ENCODE measurements at regions not wholly inside any gene's neighbourhood (a gene's known extent, or its start where the extent isn't known, plus 50 kb on each side); places are given as distances from the start of the nearest gene placed in this dataset.
"Not testable (repeated sequence)": the region's sequence is repeated elsewhere in the genome, so short reads cannot be mapped to it uniquely, and the experiment has no call there.

GRCh38 chr12:116374207-116374606 lies 96.7 kb upstream of the MED13L start:
- no peak overlapping the region for H3K27ac Mint-ChIP-seq (ENCODE audit: unreplicated experiment)
- TF ChIP-seq, protein P1, sequence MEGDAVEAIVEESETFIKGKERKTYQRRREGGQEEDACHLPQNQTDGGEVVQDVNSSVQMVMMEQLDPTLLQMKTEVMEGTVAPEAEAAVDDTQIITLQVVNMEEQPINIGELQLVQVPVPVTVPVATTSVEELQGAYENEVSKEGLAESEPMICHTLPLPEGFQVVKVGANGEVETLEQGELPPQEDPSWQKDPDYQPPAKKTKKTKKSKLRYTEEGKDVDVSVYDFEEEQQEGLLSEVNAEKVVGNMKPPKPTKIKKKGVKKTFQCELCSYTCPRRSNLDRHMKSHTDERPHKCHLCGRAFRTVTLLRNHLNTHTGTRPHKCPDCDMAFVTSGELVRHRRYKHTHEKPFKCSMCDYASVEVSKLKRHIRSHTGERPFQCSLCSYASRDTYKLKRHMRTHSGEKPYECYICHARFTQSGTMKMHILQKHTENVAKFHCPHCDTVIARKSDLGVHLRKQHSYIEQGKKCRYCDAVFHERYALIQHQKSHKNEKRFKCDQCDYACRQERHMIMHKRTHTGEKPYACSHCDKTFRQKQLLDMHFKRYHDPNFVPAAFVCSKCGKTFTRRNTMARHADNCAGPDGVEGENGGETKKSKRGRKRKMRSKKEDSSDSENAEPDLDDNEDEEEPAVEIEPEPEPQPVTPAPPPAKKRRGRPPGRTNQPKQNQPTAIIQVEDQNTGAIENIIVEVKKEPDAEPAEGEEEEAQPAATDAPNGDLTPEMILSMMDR (IDR thresholded peaks at IDR 0.05) = no peak
- H3K27me3 Mint-ChIP-seq (ENCODE audit: low read depth) = no peaks in the 10 kb centered on the region
- no peaks in the 10 kb centered on the region for H3K9me3 Mint-ChIP-seq (ENCODE audit: low read depth)
- DNase-seq (ENCODE audit: low spot score) = no peak
- peaks cover 46% of the 10 kb centered on the region for H3K4me1 Mint-ChIP-seq (ENCODE audit: low read depth)
- no peaks in the 10 kb centered on the region for H3K36me3 Mint-ChIP-seq (ENCODE audit: low read depth)
- H3K4me3 Mint-ChIP-seq (ENCODE audit: unreplicated experiment) = no peak overlapping the region

GRCh38 chr12:116375278-116375842 lies 97.9 kb upstream of the MED13L start:
- DNase-seq (ENCODE audit: low spot score) = no peak
- TF ChIP-seq, protein P1 (IDR thresholded peaks at IDR 0.05) = no peak
- Mint-ChIP-seq H3K36me3 (ENCODE audit: low read depth) (no peaks in the 10 kb centered on the region), H3K4me3 (ENCODE audit: unreplicated experiment) (no peak overlapping the region), H3K27ac (ENCODE audit: unreplicated experiment) (no peak overlapping the region), H3K27me3 (ENCODE audit: low read depth) (no peaks in the 10 kb centered on the region), H3K9me3 (ENCODE audit: low read depth) (no peaks in the 10 kb centered on the region), H3K4me1 (ENCODE audit: low read depth) (peaks cover 46% of the 10 kb centered on the region)

- Mint-ChIP-seq H3K9me3 (ENCODE audit: low read depth) (no peaks in the 10 kb centered on the region), H3K4me1 (ENCODE audit: low read depth) (peaks cover 47% of the 10 kb centered on the region), H3K27me3 (ENCODE audit: low read depth) (no peaks in the 10 kb centered on the region), H3K4me3 (ENCODE audit: unreplicated experiment) (no peak overlapping the region), H3K36me3 (ENCODE audit: low read depth) (no peaks in the 10 kb centered on the region), H3K27ac (ENCODE audit: unreplicated experiment) (no peak overlapping the region)
- TF ChIP-seq, protein P1 (IDR thresholded peaks at IDR 0.05) = no peak
- no peak for DNase-seq (ENCODE audit: low spot score)
These were observed 99.1 kb upstream of the MED13L start for GRCh38 chr12:116376354-116377193.

DNA sequence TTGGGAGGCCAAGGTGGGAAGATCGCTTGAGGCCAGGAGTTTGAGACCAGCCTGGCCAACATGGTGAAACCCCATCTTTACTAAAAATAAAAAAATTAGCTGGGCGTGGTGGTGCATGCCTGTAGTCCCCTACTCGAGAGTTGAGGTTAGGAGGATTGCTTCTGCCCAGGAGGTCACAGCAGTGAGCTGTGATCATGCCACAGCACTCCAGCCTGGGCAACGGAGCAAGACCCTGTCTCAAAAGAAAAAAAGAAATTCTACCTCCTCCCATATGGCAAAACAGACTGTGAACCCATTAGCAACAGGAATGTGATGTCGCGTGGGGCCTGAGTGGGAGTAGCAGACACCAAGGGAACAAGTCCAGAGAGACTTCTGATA lies 99.7 kb upstream of the MED13L start:
- H3K4me3 Mint-ChIP-seq (ENCODE audit: unreplicated experiment); H3K9me3 Mint-ChIP-seq (ENCODE audit: low read depth); H3K27ac Mint-ChIP-seq (ENCODE audit: unreplicated experiment); H3K27me3 Mint-ChIP-seq (ENCODE audit: low read depth); DNase-seq (ENCODE audit: low spot score); H3K36me3 Mint-ChIP-seq (ENCODE audit: low read depth): not testable (repeated sequence)
- peaks cover 53% of the 10 kb centered on the region for H3K4me1 Mint-ChIP-seq (ENCODE audit: low read depth)

- TF ChIP-seq, protein P1 (IDR thresholded peaks at IDR 0.05) = no peak
- H3K27ac Mint-ChIP-seq (ENCODE audit: unreplicated experiment) = no peak overlapping the region
- DNase-seq (ENCODE audit: low spot score) = no peak
- H3K36me3 Mint-ChIP-seq (ENCODE audit: low read depth) = no peaks in the 10 kb centered on the region
- no peaks in the 10 kb centered on the region for H3K9me3 Mint-ChIP-seq (ENCODE audit: low read depth)
- peaks cover 57% of the 10 kb centered on the region for H3K4me1 Mint-ChIP-seq (ENCODE audit: low read depth)
- H3K4me3 Mint-ChIP-seq (ENCODE audit: unreplicated experiment) = no peak overlapping the region
- no peaks in the 10 kb centered on the region for H3K27me3 Mint-ChIP-seq (ENCODE audit: low read depth)
These were observed 100.5 kb upstream of the MED13L start for GRCh38 chr12:116378002-116378401.

Measured in chondrocyte (in vitro differentiated cells).